IMR-90 (cell line): ENCODE measurements at regions not wholly inside any gene's neighbourhood (a gene's known extent, or its start where the extent isn't known, plus 50 kb on each side); places are given as distances from the start of the nearest gene placed in this dataset.

Experiments used
- BHLHE40 ChIP-seq: fragments of 150-350 bp; IDR thresholded peaks from 2 replicates; pipeline ENCODE4 v1.6.1; 2016; ENCODE audit warnings: mild to moderate bottlenecking, low read depth, low read length
- FOS ChIP-seq: fragments of 150-350 bp; IDR thresholded peaks from 2 replicates; pipeline ENCODE4 v1.6.1; 2016; ENCODE audit warnings: low read depth, low read length
- MAFK ChIP-seq: IDR thresholded peaks from 2 replicates; pipeline ENCODE4 v1.6.1; 2012; ENCODE audit warnings: low read depth, low read length, improper control_type of control experiment
- POLR2A ChIP-seq: IDR thresholded peaks from 2 replicates; pipeline ENCODE4 v1.6.1; 2012; ENCODE audit warnings: mild to moderate bottlenecking, low read depth, low read length
- RAD21 ChIP-seq: IDR thresholded peaks from 2 replicates; pipeline ENCODE4 v1.6.1; 2012; ENCODE audit warnings: low read length, improper control_type of control experiment
- RCOR1 ChIP-seq: IDR thresholded peaks from 2 replicates; pipeline ENCODE4 v1.6.1; 2012; ENCODE audit warnings: mild to moderate bottlenecking, low read length, improper control_type of control experiment; ENCODE audit not compliant: insufficient replicate concordance
- RFX5 ChIP-seq: IDR thresholded peaks from 2 replicates; pipeline ENCODE4 v1.8.0; 2012; ENCODE audit warnings: low read depth, mild to moderate bottlenecking, low read length, moderate library complexity
- SMC3 ChIP-seq: fragments of 150-350 bp; IDR thresholded peaks from 2 replicates; pipeline ENCODE4 v1.6.1; 2016; ENCODE audit warnings: low read depth, mild to moderate bottlenecking, antibody characterized with exemption, low read length, moderate library complexity
- TF ChIP-seq, protein P1 (sequence below): conservative IDR thresholded peaks from 2 replicates; pipeline ENCODE4 v1.5.1; 2012; ENCODE audit warnings: mild to moderate bottlenecking, low read depth, low read length, improper control_type of control experiment
- TF ChIP-seq, protein P2 (sequence below): fragments of 150-350 bp; IDR thresholded peaks from 2 replicates; pipeline ENCODE4 v1.6.1; 2016; ENCODE audit warnings: low read depth, mild to moderate bottlenecking, low read length, moderate library complexity, borderline replicate concordance

DNA sequence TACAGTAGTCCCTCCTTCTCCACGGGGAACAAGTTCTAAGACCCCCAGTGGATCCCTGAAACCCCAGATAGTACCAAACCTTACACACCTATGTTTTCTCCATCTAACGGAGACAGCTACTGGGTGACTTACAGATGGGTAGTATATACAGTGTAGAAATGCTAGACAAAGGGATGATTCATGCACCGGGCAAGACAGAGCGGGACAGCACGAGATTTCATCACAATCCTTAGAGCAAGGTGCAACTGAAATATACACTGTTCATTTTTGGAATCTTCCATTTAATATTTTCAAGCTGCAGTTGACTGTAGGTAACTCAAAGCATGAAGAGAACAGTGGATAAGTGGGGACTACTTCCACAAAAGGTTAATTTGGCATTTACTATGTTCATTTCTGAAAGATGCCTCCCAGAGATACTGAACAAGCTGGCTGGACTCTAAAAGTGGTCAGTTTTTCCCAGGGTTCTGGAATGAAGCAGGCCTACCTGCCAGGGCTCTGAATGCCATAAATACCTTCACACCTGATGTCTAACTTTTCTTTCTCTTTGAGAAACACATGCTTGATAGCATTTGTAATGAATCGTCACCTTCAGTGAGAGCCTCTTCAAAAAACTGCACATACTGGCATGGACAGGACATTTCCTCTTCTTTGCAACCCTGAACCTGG lies 127.7 kb upstream of the FOXN3 start:
- no peak for TF ChIP-seq RCOR1
- TF ChIP-seq SMC3: no peak
- TF ChIP-seq, protein P1, sequence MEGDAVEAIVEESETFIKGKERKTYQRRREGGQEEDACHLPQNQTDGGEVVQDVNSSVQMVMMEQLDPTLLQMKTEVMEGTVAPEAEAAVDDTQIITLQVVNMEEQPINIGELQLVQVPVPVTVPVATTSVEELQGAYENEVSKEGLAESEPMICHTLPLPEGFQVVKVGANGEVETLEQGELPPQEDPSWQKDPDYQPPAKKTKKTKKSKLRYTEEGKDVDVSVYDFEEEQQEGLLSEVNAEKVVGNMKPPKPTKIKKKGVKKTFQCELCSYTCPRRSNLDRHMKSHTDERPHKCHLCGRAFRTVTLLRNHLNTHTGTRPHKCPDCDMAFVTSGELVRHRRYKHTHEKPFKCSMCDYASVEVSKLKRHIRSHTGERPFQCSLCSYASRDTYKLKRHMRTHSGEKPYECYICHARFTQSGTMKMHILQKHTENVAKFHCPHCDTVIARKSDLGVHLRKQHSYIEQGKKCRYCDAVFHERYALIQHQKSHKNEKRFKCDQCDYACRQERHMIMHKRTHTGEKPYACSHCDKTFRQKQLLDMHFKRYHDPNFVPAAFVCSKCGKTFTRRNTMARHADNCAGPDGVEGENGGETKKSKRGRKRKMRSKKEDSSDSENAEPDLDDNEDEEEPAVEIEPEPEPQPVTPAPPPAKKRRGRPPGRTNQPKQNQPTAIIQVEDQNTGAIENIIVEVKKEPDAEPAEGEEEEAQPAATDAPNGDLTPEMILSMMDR: no peak
- TF ChIP-seq BHLHE40: no peak
- no peak for TF ChIP-seq RFX5
- TF ChIP-seq POLR2A: no peak
- TF ChIP-seq FOS: no peak
- no peak for TF ChIP-seq RAD21
- TF ChIP-seq, protein P2, sequence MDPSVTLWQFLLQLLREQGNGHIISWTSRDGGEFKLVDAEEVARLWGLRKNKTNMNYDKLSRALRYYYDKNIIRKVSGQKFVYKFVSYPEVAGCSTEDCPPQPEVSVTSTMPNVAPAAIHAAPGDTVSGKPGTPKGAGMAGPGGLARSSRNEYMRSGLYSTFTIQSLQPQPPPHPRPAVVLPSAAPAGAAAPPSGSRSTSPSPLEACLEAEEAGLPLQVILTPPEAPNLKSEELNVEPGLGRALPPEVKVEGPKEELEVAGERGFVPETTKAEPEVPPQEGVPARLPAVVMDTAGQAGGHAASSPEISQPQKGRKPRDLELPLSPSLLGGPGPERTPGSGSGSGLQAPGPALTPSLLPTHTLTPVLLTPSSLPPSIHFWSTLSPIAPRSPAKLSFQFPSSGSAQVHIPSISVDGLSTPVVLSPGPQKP: no peak
- no peak for TF ChIP-seq MAFK
